Vagina (tissue), 2 donors: ENCODE measurements at regions not wholly inside any gene's neighbourhood (a gene's known extent, or its start where the extent isn't known, plus 50 kb on each side); places are given as distances from the start of the nearest gene placed in this dataset.

Experiments
- DNase-seq, 2 donors: peaks; one replicate each; pipeline ENCODE4 v3.0.0-alpha.2; 2017; ENCODE audit errors: extremely low spot score in 2 of 2
- H3K27ac ChIP-seq: fragments of 200-600 bp; sonication (generic); one replicate; pipeline ENCODE4 v1.5.1; 2019
- H3K27me3 ChIP-seq: fragments of 200-600 bp; sonication (generic); one replicate; pipeline ENCODE4 v1.5.1; 2019
- H3K36me3 ChIP-seq, 2 donors: fragments of 200-600 bp; sonication (generic); one replicate each; pipeline ENCODE4 v1.5.1; 2017 to 2019
- H3K4me1 ChIP-seq: fragments of 200-600 bp; sonication (generic); one replicate; pipeline ENCODE4 v1.5.1; 2019
- H3K4me3 ChIP-seq, 2 donors: fragments of 200-600 bp; sonication (generic); 1 replicate in 1 of 2; 2 replicates in 1 of 2; pipeline ENCODE4 v1.5.1; 2016 to 2019
- H3K9me3 ChIP-seq: fragments of 200-600 bp; sonication (generic); one replicate; pipeline ENCODE4 v1.5.1; 2019
- POLR2A ChIP-seq, 2 donors: fragments of 450-650 bp; IDR thresholded peaks; one replicate each; pipeline ENCODE4 v1.6.1; 2017; ENCODE audit warnings: antibody characterized with exemption in 2 of 2, mild to moderate bottlenecking in 2 of 2, moderate library complexity in 2 of 2
- POLR2AphosphoS5 ChIP-seq, 2 donors: sonication (generic); formaldehyde crosslinking; IDR thresholded peaks; one replicate each; pipeline ENCODE4 v1.9.0; 2017; ENCODE audit warnings: antibody characterized with exemption in 2 of 2, mild to moderate bottlenecking in 2 of 2, low read depth in 1 of 2; ENCODE audit not compliant: insufficient read depth in 1 of 2
- intact Hi-C: fragments of 100-400 bp; cut with DNase I; formaldehyde crosslinking; loops from one replicate; pipeline ENCODE4 v1.15.1; 2023
- TF ChIP-seq, protein P1 (sequence below), 3 experiments: fragments of 450-650 bp in 2 of 3; fragments of 200-600 bp in 1 of 3; sonication (generic) in 1 of 3; IDR thresholded peaks; one replicate each; pipeline ENCODE4 v1.5.1; 2017 to 2019; ENCODE audit warnings: antibody characterized with exemption in 3 of 3, mild to moderate bottlenecking in 2 of 3, moderate library complexity in 2 of 3

DNA sequence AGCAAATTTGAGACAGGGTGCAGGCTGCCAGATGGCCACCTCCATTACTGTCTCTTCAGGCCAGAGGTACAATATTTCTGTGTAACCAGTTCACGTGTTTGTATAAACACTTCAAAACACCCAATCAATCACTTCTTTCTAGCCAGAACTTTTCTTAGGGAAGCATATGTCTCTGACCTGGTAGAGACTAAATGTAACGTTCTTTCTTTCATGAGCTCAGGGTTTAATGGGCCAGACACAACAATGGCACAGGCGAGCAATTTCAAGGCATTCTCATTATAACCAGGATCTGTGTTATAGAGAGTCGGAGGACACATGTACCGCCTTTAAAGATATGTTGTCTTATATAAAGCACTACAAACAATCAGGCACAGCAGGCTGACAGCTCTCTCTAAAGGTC, 1846.4 kb upstream of the PIK3C3 start:
- no peaks in the 10 kb centered on the region for H3K27me3 ChIP-seq
- H3K36me3 ChIP-seq: no peaks in the 10 kb centered on the region
- H3K27ac ChIP-seq: no peak overlapping the region
- H3K9me3 ChIP-seq: no peaks in the 10 kb centered on the region
- intact Hi-C loops: no loop called here
- H3K4me3 ChIP-seq: no peak overlapping the region
- TF ChIP-seq POLR2AphosphoS5 (IDR thresholded peaks at IDR 0.05; ENCODE audit: insufficient read depth in 1 of 2, low read depth in 1 of 2) (no peak), POLR2A (IDR thresholded peaks at IDR 0.05) (no peak)
- TF ChIP-seq, protein P1, sequence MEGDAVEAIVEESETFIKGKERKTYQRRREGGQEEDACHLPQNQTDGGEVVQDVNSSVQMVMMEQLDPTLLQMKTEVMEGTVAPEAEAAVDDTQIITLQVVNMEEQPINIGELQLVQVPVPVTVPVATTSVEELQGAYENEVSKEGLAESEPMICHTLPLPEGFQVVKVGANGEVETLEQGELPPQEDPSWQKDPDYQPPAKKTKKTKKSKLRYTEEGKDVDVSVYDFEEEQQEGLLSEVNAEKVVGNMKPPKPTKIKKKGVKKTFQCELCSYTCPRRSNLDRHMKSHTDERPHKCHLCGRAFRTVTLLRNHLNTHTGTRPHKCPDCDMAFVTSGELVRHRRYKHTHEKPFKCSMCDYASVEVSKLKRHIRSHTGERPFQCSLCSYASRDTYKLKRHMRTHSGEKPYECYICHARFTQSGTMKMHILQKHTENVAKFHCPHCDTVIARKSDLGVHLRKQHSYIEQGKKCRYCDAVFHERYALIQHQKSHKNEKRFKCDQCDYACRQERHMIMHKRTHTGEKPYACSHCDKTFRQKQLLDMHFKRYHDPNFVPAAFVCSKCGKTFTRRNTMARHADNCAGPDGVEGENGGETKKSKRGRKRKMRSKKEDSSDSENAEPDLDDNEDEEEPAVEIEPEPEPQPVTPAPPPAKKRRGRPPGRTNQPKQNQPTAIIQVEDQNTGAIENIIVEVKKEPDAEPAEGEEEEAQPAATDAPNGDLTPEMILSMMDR (IDR thresholded peaks at IDR 0.05): no peak
- no peaks in the 10 kb centered on the region for H3K4me1 ChIP-seq
- DNase-seq: no peak

DNA sequence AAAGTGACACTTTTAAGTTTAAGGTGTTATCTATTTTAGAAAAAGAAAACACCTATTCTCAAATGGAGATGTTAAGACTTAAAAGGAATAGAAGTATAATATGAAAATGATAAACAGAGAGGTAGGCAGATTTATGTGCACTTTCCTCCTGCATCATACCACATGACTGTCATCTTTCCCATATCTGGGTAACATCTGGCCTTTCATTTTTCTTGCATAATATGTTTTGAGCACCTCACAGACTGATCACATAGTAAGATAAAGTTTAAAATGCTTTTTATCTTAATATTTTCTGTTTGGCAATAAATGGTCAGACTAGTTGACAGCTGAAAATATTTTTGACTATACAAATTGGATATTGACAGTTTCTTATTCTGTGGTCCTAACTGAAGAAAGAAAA, 1852.1 kb upstream of the PIK3C3 start:
- no peak for DNase-seq
- intact Hi-C loops: no loop called here
- Histone ChIP-seq H3K27ac (no peak overlapping the region), H3K36me3 (no peaks in the 10 kb centered on the region), H3K27me3 (no peaks in the 10 kb centered on the region), H3K9me3 (no peaks in the 10 kb centered on the region), H3K4me1 (no peaks in the 10 kb centered on the region), H3K4me3 (no peak overlapping the region)
- TF ChIP-seq, protein P1 (IDR thresholded peaks at IDR 0.05): no peak
- TF ChIP-seq POLR2A (IDR thresholded peaks at IDR 0.05): no peak
- no peak for TF ChIP-seq POLR2AphosphoS5 (IDR thresholded peaks at IDR 0.05; ENCODE audit: insufficient read depth in 1 of 2, low read depth in 1 of 2)

DNA sequence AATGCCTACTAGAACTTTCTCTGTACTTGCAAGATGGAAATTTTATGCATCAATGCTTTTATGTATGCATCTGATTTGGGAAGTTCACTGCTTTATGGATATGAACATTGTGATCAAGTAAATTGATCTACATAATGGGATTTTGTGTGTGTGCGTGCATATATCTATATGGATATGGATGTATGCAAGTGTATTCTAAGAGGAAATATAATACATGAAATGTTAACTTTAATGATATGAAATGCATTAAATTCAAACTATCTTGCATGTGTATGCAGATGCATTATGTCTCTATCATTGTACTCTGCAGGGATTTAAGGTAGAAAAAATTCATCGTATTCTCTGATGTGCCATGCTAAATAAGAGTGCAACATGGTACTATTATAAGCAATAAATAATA, 1855.4 kb upstream of the PIK3C3 start:
- no peak overlapping the region for H3K4me3 ChIP-seq
- H3K4me1 ChIP-seq: no peaks in the 10 kb centered on the region
- H3K36me3 ChIP-seq: no peaks in the 10 kb centered on the region
- TF ChIP-seq POLR2AphosphoS5 (IDR thresholded peaks at IDR 0.05; ENCODE audit: insufficient read depth in 1 of 2, low read depth in 1 of 2) (no peak), POLR2A (IDR thresholded peaks at IDR 0.05) (no peak)
- TF ChIP-seq, protein P1 (IDR thresholded peaks at IDR 0.05): no peak
- H3K27ac ChIP-seq: no peak overlapping the region
- H3K9me3 ChIP-seq: no peaks in the 10 kb centered on the region
- H3K27me3 ChIP-seq: no peaks in the 10 kb centered on the region
- DNase-seq: no peak
- intact Hi-C loops: no loop called here

DNA sequence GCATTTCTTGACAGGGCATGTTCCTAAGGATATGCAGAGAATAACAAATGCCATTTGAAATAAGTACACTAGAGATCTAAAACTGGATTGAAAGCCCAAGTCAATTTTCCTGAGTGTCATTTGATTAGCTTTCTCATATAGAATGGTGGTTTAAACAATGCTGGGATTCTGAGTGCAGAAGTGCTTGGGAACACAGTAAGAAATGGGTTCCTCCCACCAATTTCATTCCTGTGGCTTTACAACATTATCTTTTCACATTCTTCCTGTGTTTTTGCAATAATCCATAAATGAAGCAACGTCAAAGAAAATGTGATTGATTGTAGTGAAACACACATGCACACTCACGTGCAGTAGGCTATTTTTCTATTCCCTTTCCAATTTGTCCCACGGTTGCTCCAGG, 1858.4 kb upstream of the PIK3C3 start:
- no peak for TF ChIP-seq POLR2AphosphoS5 (IDR thresholded peaks at IDR 0.05; ENCODE audit: insufficient read depth in 1 of 2, low read depth in 1 of 2)
- TF ChIP-seq, protein P1 (IDR thresholded peaks at IDR 0.05): no peak
- TF ChIP-seq POLR2A (IDR thresholded peaks at IDR 0.05): no peak
- H3K36me3 ChIP-seq: no peaks in the 10 kb centered on the region
- H3K27ac ChIP-seq: no peak overlapping the region
- no peaks in the 10 kb centered on the region for H3K4me1 ChIP-seq
- no peaks in the 10 kb centered on the region for H3K27me3 ChIP-seq
- intact Hi-C loops: no loop called here
- H3K9me3 ChIP-seq: no peaks in the 10 kb centered on the region
- DNase-seq: no peak
- H3K4me3 ChIP-seq: no peak overlapping the region

DNA sequence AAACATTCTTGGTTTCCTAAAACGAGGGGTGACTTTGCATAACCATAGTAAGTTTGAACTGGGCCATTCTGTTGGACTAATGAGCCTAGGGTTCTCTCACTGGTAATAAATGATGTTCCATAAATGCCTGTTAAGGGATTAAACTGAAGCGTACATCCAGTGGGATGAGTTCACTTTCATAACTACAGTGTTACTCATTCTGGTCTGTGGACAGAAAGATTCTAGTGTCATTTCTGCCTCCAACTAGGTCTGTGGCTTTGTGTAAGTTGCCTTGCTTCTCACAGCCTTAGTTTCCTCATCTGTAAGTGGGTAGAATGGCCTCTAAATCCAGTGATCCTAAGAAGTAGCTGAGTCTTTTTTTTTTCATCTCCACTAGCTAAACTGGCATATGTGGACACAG, 1860.6 kb upstream of the PIK3C3 start:
- no peak overlapping the region for H3K4me3 ChIP-seq
- intact Hi-C loops: no loop called here
- TF ChIP-seq POLR2A (IDR thresholded peaks at IDR 0.05): no peak
- TF ChIP-seq POLR2AphosphoS5 (IDR thresholded peaks at IDR 0.05; ENCODE audit: insufficient read depth in 1 of 2, low read depth in 1 of 2): no peak
- TF ChIP-seq, protein P1 (IDR thresholded peaks at IDR 0.05): no peak

More for the DNA sequence above, 1860.6 kb upstream of the PIK3C3 start:
- no peaks in the 10 kb centered on the region for H3K4me1 ChIP-seq
- no peaks in the 10 kb centered on the region for H3K9me3 ChIP-seq
- no peaks in the 10 kb centered on the region for H3K27me3 ChIP-seq
- no peak overlapping the region for H3K27ac ChIP-seq
- no peak for DNase-seq
- H3K36me3 ChIP-seq: no peaks in the 10 kb centered on the region
